K562 (cell line): ENCODE measurements at regions not wholly inside any gene's neighbourhood (a gene's known extent, or its start where the extent isn't known, plus 50 kb on each side); places are given as distances from the start of the nearest gene placed in this dataset.
A peak's percentile ranks its signal among the peaks of the same experiment; 100 is the strongest.

ENCODE experiments used
- ATAC-seq: fragments of 200-7000 bp; cut with Tn5 transposase; 3 replicates; pipeline ENCODE4 v1.9.1; 2020; ENCODE audit warnings: moderate library complexity
- BruUV-seq: library from RNA; stranded (reverse); fragments of 400-500 nt; replicated peaks from 2 replicates; lab custom pipeline; 2021; lab: Mats Ljungman, UMichigan
- CTCF ChIA-PET: fragments of 300-600 bp; formaldehyde crosslinking; extraction: SDS; loops from one replicate; lab custom pipeline; 2021; ENCODE audit warnings: low intra/inter-chr PET ratio; lab: Yijun Ruan, JAX
- POLR2A ChIA-PET: fragments of 300-600, 350-650 bp; sonication (Branson Sonifier 250); formaldehyde crosslinking; extraction: SDS; loops from one replicate; lab custom pipeline; 2021; ENCODE audit warnings: antibody characterized with exemption, inconsistent platforms; lab: Yijun Ruan, JAX
- DNase-seq, 4 experiments: peaks; one replicate each; pipeline versions ENCODE4 v3.0.0 to v3.0.0-alpha.2; 2011 to 2018; ENCODE audit warnings: low spot score in 3 of 4, mixed read lengths in 3 of 4; ENCODE audit errors: extremely low read depth in 1 of 4
- FAIRE-seq: peaks from 2 replicates; lab custom pipeline; 2011; peaks lifted over from hg19 to GRCh38; lab: Jason Lieb, UNC
- H2AFZ ChIP-seq: 2 replicates; pipeline ENCODE4 v1.6.0; 2011; ENCODE audit warnings: low read depth, low read length, control low read depth, inconsistent platforms
- H3K27ac ChIP-seq: fragments of 200-600 bp; 3 replicates; pipeline ENCODE4 v1.8.0; 2011; ENCODE audit warnings: low read depth, mild to moderate bottlenecking, control low read depth, inconsistent platforms, low read length, moderate library complexity, mixed read lengths; ENCODE audit errors: extremely low read depth
- H3K27me3 ChIP-seq, 2 experiments: fragments of 300-600 bp in 1 of 2; 2 replicates in 1 of 2; 3 replicates in 1 of 2; pipeline versions ENCODE4 v1.6.0 to v1.8.0; 2011; ENCODE audit warnings: inconsistent platforms in 2 of 2, low read length in 2 of 2, mild to moderate bottlenecking in 1 of 2, mixed read lengths in 1 of 2, moderate library complexity in 1 of 2; ENCODE audit not compliant: control insufficient read depth in 2 of 2, insufficient read depth in 2 of 2
- H3K36me3 ChIP-seq: fragments of 300-600 bp; 3 replicates; pipeline ENCODE4 v1.8.0; 2011; ENCODE audit warnings: mild to moderate bottlenecking, low read length, inconsistent platforms; ENCODE audit not compliant: control insufficient read depth, insufficient read depth
- H3K4me1 ChIP-seq, 2 experiments: fragments of 200-600 bp in 1 of 2; replicated peaks in 1 of 2; 2 replicates in 1 of 2; 3 replicates in 1 of 2; pipeline versions ENCODE4 v1.5.1 to v1.8.0; 2011; ENCODE audit warnings: inconsistent platforms in 2 of 2, low read length in 2 of 2, mild to moderate bottlenecking in 1 of 2, mixed read lengths in 1 of 2, moderate library complexity in 1 of 2; ENCODE audit not compliant: control insufficient read depth in 2 of 2, insufficient read depth in 2 of 2
- H3K4me2 ChIP-seq: 2 replicates; pipeline ENCODE4 v1.6.1; 2011; ENCODE audit warnings: low read length, control low read depth, inconsistent platforms, mixed read lengths; ENCODE audit not compliant: insufficient read depth
- H3K4me3 ChIP-seq: fragments of 200-600 bp; sonication (generic), shearing (Covaris generic); 2 replicates; pipeline ENCODE4 v1.5.1; 2016; ENCODE audit warnings: control low read depth, inconsistent platforms
- H3K79me2 ChIP-seq: fragments of 200-600 bp; 3 replicates; pipeline ENCODE4 v1.8.0; 2011; ENCODE audit warnings: low read length, inconsistent platforms; ENCODE audit not compliant: control insufficient read depth, insufficient read depth
- H3K9ac ChIP-seq, 2 experiments: 2 replicates each; pipeline versions ENCODE4 v1.6.0 to v1.6.1; 2011; ENCODE audit warnings: low read depth in 2 of 2, low read length in 2 of 2, control low read depth in 1 of 2, inconsistent platforms in 1 of 2, mild to moderate bottlenecking in 1 of 2, mixed read lengths in 1 of 2; ENCODE audit not compliant: insufficient read depth in 1 of 2
- H3K9me1 ChIP-seq: one replicate; pipeline ENCODE4 v1.6.0; 2011; ENCODE audit warnings: inconsistent platforms, mild to moderate bottlenecking, low read length, moderate library complexity; ENCODE audit not compliant: control insufficient read depth, insufficient read depth
- H3K9me3 ChIP-seq: replicated peaks from 2 replicates; pipeline ENCODE4 v1.5.1; 2011; ENCODE audit warnings: low read depth, low read length, inconsistent platforms; ENCODE audit not compliant: control insufficient read depth, insufficient read depth
- H4K20me1 ChIP-seq: replicated peaks from 2 replicates; pipeline ENCODE4 v1.6.1; 2011; ENCODE audit warnings: low read length, inconsistent platforms, mixed read lengths; ENCODE audit not compliant: control insufficient read depth, insufficient read depth
- CC2D1A ChIP-seq: fragments of 450-650 bp; IDR thresholded peaks from 2 replicates; pipeline ENCODE4 v1.6.1; 2017; ENCODE audit warnings: mild to moderate bottlenecking
- CEBPB ChIP-seq: fragments of 450-650 bp; IDR thresholded peaks from 2 replicates; pipeline ENCODE4 v1.6.1; 2016; ENCODE audit warnings: missing genetic modification characterization, missing compliant biosample characterization
- FUS ChIP-seq: fragments of 200-400 bp; formaldehyde crosslinking; optimal IDR thresholded peaks from 2 replicates; pipeline ENCODE3; 2017; ENCODE audit warnings: low read depth, low read length
- MEF2A ChIP-seq: IDR thresholded peaks from 2 replicates; pipeline ENCODE4 v1.6.1; 2011; ENCODE audit warnings: low read depth, mild to moderate bottlenecking, low read length, moderate library complexity; ENCODE audit not compliant: control insufficient read depth
- NONO ChIP-seq, 2 experiments: fragments of 200-400 bp in 1 of 2; fragments of 450-650 bp in 1 of 2; formaldehyde crosslinking in 1 of 2; IDR thresholded peaks; 2 replicates each; pipeline ENCODE4 v1.6.1; 2017; ENCODE audit warnings: low read depth in 2 of 2, mild to moderate bottlenecking in 2 of 2, moderate library complexity in 2 of 2, low read length in 1 of 2
- WGBS: fragments of 100-300 bp; shearing (Covaris generic); methylation state at CpG from one replicate; pipeline ENCODE4 v1.1.6; 2016; ENCODE audit warnings: low coverage, mixed read lengths; ENCODE audit not compliant: insufficient coverage; ENCODE audit errors: missing lambda C conversion rate; 5-methylcytosine and 5-hydroxymethylcytosine counted together
- in situ Hi-C: fragments of 300-500 bp; cut with MboI; formaldehyde crosslinking; loops from 4 replicates; pipeline ENCODE4 v1.15.0; 2018; ENCODE audit warnings: inconsistent platforms, mixed read lengths
- intact Hi-C: fragments of 100-400 bp; cut with micrococcal nuclease; formaldehyde crosslinking; loops from 2 replicates; pipeline ENCODE4 v1.14.2; 2022
- TF ChIP-seq, protein P1 (sequence below): sonication (generic); formaldehyde crosslinking; IDR thresholded peaks from 2 replicates; pipeline ENCODE4 v1.8.0; 2022; ENCODE audit warnings: missing genetic modification reagents, mild to moderate bottlenecking, moderate library complexity, borderline replicate concordance
- TF ChIP-seq, protein P2 (sequence below), 2 experiments: fragments of 450-650 bp; IDR thresholded peaks; 2 replicates each; pipeline ENCODE4 v1.6.1; 2018; ENCODE audit warnings: mild to moderate bottlenecking in 2 of 2, low read depth in 1 of 2; ENCODE audit not compliant: partially characterized antibody in 2 of 2
- TF ChIP-seq, protein P3 (sequence below): fragments of 450-650 bp; IDR thresholded peaks from 2 replicates; pipeline ENCODE4 v1.6.1; 2018; ENCODE audit not compliant: partially characterized antibody
- TF ChIP-seq, protein P4 (sequence below): fragments of 450-650 bp; IDR thresholded peaks from 2 replicates; pipeline ENCODE4 v1.7.1; 2018; ENCODE audit warnings: mild to moderate bottlenecking, low read depth; ENCODE audit not compliant: partially characterized antibody

DNA sequence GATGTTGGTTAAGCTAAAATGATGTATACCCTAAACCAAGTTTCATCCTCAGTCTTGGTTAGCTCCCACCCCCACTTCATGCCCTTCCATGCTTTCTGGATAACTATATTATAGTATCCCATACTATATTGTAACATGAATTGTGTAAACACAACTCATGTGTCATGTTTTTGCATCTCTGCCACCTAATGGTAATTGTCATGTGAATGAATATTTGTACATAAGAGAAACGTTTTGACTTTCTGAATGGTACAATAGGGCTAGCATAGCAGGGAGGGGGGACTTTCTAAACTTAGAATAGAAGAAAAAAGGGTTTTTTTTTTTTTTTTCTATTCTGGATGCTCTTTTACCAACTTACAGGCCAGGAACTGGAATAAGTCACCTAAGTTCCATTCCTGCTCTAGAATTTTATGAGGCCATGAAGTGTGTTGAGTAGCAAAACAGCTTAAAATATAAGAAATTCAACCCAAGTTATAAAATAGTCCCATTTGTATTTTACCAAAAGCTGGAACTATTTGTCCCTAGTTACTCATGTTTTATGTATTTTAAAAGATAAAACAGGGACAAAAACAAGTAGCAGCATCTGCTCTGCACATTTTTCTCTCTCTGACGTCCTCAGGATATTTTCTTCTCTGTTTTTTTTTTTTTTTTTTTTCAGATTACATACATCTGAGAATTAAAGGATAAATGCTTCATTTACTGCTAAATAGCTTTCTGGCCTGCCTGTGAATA lies 77.4 kb downstream of the HLX start:
- Histone ChIP-seq H3K27me3 (no peaks in the 10 kb centered on the region), H3K4me2 (no peak overlapping the region), H3K9me3 (no peaks in the 10 kb centered on the region), H2AFZ (peak overlapping the region; percentile 58; the same call in 1 of the 2 replicates), H4K20me1 (no peaks in the 10 kb centered on the region), H3K36me3 (no peaks in the 10 kb centered on the region), H3K27ac (peak overlapping the region; percentile 34; the same call in 1 of the 3 replicates), H3K4me3 (no peak overlapping the region), H3K4me1 (peaks cover 0 to under 1% of the 10 kb centered on the region in 2 experiments; a peak in 1 of 5 replicates), H3K79me2 (no peaks in the 10 kb centered on the region), H3K9ac (no peak overlapping the region), H3K9me1 (no peaks in the 10 kb centered on the region)
- in situ Hi-C loops = no loop called here
- POLR2A ChIA-PET = interaction anchor here (0.7 kb wide), 1 partner anchor 25 kb away, joined by 3 read pairs; no protein-coding TSS in a partner anchor
- no peak for FAIRE-seq
- BruUV-seq = no TSS peak
- no peak for DNase-seq
- WGBS = 12% methylated on average over 2 of the region's 2 CpGs
- ATAC-seq = no peak
- intact Hi-C loops = no loop called here
- CTCF ChIA-PET = no interaction called here
- TF ChIP-seq MEF2A (no peak), CEBPB (no peak), NONO (IDR thresholded peaks at IDR 0.05; ENCODE audit: low read depth in 2 of 2, low read length in 1 of 2) (no peak), CC2D1A (no peak), FUS (no peak)
- TF ChIP-seq, protein P1, sequence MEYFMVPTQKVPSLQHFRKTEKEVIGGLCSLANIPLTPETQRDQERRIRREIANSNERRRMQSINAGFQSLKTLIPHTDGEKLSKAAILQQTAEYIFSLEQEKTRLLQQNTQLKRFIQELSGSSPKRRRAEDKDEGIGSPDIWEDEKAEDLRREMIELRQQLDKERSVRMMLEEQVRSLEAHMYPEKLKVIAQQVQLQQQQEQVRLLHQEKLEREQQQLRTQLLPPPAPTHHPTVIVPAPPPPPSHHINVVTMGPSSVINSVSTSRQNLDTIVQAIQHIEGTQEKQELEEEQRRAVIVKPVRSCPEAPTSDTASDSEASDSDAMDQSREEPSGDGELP (CRISPR knock-in tag) = no peak
- TF ChIP-seq, protein P2, sequence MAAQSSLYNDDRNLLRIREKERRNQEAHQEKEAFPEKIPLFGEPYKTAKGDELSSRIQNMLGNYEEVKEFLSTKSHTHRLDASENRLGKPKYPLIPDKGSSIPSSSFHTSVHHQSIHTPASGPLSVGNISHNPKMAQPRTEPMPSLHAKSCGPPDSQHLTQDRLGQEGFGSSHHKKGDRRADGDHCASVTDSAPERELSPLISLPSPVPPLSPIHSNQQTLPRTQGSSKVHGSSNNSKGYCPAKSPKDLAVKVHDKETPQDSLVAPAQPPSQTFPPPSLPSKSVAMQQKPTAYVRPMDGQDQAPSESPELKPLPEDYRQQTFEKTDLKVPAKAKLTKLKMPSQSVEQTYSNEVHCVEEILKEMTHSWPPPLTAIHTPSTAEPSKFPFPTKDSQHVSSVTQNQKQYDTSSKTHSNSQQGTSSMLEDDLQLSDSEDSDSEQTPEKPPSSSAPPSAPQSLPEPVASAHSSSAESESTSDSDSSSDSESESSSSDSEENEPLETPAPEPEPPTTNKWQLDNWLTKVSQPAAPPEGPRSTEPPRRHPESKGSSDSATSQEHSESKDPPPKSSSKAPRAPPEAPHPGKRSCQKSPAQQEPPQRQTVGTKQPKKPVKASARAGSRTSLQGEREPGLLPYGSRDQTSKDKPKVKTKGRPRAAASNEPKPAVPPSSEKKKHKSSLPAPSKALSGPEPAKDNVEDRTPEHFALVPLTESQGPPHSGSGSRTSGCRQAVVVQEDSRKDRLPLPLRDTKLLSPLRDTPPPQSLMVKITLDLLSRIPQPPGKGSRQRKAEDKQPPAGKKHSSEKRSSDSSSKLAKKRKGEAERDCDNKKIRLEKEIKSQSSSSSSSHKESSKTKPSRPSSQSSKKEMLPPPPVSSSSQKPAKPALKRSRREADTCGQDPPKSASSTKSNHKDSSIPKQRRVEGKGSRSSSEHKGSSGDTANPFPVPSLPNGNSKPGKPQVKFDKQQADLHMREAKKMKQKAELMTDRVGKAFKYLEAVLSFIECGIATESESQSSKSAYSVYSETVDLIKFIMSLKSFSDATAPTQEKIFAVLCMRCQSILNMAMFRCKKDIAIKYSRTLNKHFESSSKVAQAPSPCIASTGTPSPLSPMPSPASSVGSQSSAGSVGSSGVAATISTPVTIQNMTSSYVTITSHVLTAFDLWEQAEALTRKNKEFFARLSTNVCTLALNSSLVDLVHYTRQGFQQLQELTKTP (IDR thresholded peaks at IDR 0.05; ENCODE audit: low read depth in 1 of 2, partially characterized antibody in 2 of 2) = no peak
- TF ChIP-seq, protein P3, sequence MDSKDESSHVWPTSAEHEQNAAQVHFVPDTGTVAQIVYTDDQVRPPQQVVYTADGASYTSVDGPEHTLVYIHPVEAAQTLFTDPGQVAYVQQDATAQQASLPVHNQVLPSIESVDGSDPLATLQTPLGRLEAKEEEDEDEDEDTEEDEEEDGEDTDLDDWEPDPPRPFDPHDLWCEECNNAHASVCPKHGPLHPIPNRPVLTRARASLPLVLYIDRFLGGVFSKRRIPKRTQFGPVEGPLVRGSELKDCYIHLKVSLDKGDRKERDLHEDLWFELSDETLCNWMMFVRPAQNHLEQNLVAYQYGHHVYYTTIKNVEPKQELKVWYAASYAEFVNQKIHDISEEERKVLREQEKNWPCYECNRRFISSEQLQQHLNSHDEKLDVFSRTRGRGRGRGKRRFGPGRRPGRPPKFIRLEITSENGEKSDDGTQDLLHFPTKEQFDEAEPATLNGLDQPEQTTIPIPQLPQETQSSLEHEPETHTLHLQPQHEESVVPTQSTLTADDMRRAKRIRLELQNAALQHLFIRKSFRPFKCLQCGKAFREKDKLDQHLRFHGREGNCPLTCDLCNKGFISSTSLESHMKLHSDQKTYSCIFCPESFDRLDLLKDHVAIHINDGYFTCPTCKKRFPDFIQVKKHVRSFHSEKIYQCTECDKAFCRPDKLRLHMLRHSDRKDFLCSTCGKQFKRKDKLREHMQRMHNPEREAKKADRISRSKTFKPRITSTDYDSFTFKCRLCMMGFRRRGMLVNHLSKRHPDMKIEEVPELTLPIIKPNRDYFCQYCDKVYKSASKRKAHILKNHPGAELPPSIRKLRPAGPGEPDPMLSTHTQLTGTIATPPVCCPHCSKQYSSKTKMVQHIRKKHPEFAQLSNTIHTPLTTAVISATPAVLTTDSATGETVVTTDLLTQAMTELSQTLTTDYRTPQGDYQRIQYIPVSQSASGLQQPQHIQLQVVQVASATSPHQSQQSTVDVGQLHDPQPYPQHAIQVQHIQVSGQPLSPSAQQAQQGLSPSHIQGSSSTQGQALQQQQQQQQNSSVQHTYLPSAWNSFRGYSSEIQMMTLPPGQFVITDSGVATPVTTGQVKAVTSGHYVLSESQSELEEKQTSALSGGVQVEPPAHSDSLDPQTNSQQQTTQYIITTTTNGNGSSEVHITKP = no peak
- TF ChIP-seq, protein P4, sequence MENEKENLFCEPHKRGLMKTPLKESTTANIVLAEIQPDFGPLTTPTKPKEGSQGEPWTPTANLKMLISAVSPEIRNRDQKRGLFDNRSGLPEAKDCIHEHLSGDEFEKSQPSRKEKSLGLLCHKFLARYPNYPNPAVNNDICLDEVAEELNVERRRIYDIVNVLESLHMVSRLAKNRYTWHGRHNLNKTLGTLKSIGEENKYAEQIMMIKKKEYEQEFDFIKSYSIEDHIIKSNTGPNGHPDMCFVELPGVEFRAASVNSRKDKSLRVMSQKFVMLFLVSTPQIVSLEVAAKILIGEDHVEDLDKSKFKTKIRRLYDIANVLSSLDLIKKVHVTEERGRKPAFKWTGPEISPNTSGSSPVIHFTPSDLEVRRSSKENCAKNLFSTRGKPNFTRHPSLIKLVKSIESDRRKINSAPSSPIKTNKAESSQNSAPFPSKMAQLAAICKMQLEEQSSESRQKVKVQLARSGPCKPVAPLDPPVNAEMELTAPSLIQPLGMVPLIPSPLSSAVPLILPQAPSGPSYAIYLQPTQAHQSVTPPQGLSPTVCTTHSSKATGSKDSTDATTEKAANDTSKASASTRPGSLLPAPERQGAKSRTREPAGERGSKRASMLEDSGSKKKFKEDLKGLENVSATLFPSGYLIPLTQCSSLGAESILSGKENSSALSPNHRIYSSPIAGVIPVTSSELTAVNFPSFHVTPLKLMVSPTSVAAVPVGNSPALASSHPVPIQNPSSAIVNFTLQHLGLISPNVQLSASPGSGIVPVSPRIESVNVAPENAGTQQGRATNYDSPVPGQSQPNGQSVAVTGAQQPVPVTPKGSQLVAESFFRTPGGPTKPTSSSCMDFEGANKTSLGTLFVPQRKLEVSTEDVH = no peak
